Naive thymus-derived CD4-positive, alpha-beta T cell (primary cell): ENCODE measurements at regions not wholly inside any gene's neighbourhood (a gene's known extent, or its start where the extent isn't known, plus 50 kb on each side); places are given as distances from the start of the nearest gene placed in this dataset.

Experiments
- ATAC-seq: fragments of 150-1000 bp; cut with Tn5 transposase; 2 replicates; pipeline ENCODE4 v1.10.0; 2021; ENCODE audit warnings: mild to moderate bottlenecking, moderate library complexity
- CTCF ChIA-PET: fragments of 350-600 bp; sonication (Branson Sonifier 250); formaldehyde crosslinking; loops from one replicate; lab custom pipeline; 2021; ENCODE audit warnings: antibody characterized with exemption; lab: Charles Lee
- POLR2A ChIA-PET: fragments of 350-600 bp; sonication (Branson Sonifier 250); formaldehyde crosslinking; loops from one replicate; lab custom pipeline; 2021; ENCODE audit warnings: antibody characterized with exemption, inconsistent platforms; lab: Charles Lee
- DNase-seq, 9 donors: peaks; one replicate each; pipeline versions ENCODE4 v3.0.0 to v3.0.0-alpha.2; 2020 to 2022; ENCODE audit warnings: mixed read lengths in 1 of 9
- H3K27ac ChIP-seq: one replicate; pipeline ENCODE4 v1.7.0; 2013; ENCODE audit warnings: mild to moderate bottlenecking, low read depth, low read length, moderate library complexity
- H3K27me3 ChIP-seq, 2 donors: one replicate each; pipeline ENCODE4 v1.7.0; 2013; ENCODE audit warnings: low read length in 2 of 2, mild to moderate bottlenecking in 2 of 2, moderate library complexity in 2 of 2; ENCODE audit not compliant: control insufficient read depth in 2 of 2, insufficient read depth in 2 of 2
- H3K36me3 ChIP-seq, 3 experiments: 1 replicate in 2 of 3; 2 replicates in 1 of 3; pipeline ENCODE4 v1.7.0; 2013; ENCODE audit warnings: low read length in 3 of 3, mild to moderate bottlenecking in 3 of 3, moderate library complexity in 1 of 3; ENCODE audit not compliant: insufficient read depth in 3 of 3, control insufficient read depth in 2 of 3
- H3K4me1 ChIP-seq, 2 donors: one replicate each; pipeline ENCODE4 v1.7.0; 2013; ENCODE audit warnings: low read length in 2 of 2, mild to moderate bottlenecking in 2 of 2, moderate library complexity in 1 of 2; ENCODE audit not compliant: control insufficient read depth in 2 of 2, insufficient read depth in 2 of 2
- H3K4me3 ChIP-seq: 2 replicates; pipeline ENCODE4 v1.7.0; 2013; ENCODE audit warnings: mild to moderate bottlenecking, low read length
- H3K9me3 ChIP-seq, 3 experiments: 1 replicate in 2 of 3; 2 replicates in 1 of 3; pipeline ENCODE4 v1.7.0; 2013; ENCODE audit warnings: low read length in 3 of 3; ENCODE audit not compliant: control insufficient read depth in 2 of 3
- H3K27ac Mint-ChIP-seq, 9 donors: one replicate each; pipeline ENCODE4 v1.8.0; 2020 to 2022; ENCODE audit warnings: mixed read lengths in 9 of 9, mild to moderate bottlenecking in 8 of 9, moderate library complexity in 5 of 9, inconsistent platforms in 2 of 9
- H3K27me3 Mint-ChIP-seq, 5 donors: one replicate each; pipeline ENCODE4 v1.8.0; 2021 to 2022; ENCODE audit warnings: mixed read lengths in 5 of 5, mild to moderate bottlenecking in 1 of 5
- H3K36me3 Mint-ChIP-seq, 5 donors: one replicate each; pipeline ENCODE4 v1.8.0; 2020 to 2022; ENCODE audit warnings: mixed read lengths in 5 of 5, mild to moderate bottlenecking in 3 of 5, inconsistent platforms in 1 of 5
- H3K4me1 Mint-ChIP-seq, 7 donors: one replicate each; pipeline ENCODE4 v1.8.0; 2020 to 2022; ENCODE audit warnings: mixed read lengths in 7 of 7, mild to moderate bottlenecking in 3 of 7, inconsistent platforms in 1 of 7
- H3K4me3 Mint-ChIP-seq, 10 donors: one replicate each; pipeline ENCODE4 v1.8.0; 2020 to 2022; ENCODE audit warnings: mild to moderate bottlenecking in 10 of 10, mixed read lengths in 10 of 10, moderate library complexity in 6 of 10, inconsistent platforms in 2 of 10
- H3K9me3 Mint-ChIP-seq, 11 donors: one replicate each; pipeline ENCODE4 v1.8.0; 2020 to 2022; ENCODE audit warnings: mixed read lengths in 11 of 11, mild to moderate bottlenecking in 4 of 11, inconsistent platforms in 1 of 11, moderate library complexity in 1 of 11
- intact Hi-C, 2 donors: fragments of 100-400 bp; cut with micrococcal nuclease; formaldehyde crosslinking; loops; one replicate each; pipeline ENCODE4 v1.15.1; 2023

- Histone ChIP-seq H3K27ac (no peak overlapping the region), H3K27me3 (no peaks in the 10 kb centered on the region), H3K9me3 (no peaks in the 10 kb centered on the region), H3K4me1 (no peaks in the 10 kb centered on the region), H3K4me3 (no peak overlapping the region), H3K36me3 (no peaks in the 10 kb centered on the region)
- Mint-ChIP-seq H3K4me3 (no peak overlapping the region), H3K9me3 (peaks cover 0 to 3% (median 0%) of the 10 kb centered on the region in 11 donors), H3K27me3 (peaks cover 2 to 30% (median 27%) of the 10 kb centered on the region in 5 donors), H3K4me1 (peaks cover 0 to 1% (median 0%) of the 10 kb centered on the region in 7 donors), H3K27ac (no peak overlapping the region), H3K36me3 (no peaks in the 10 kb centered on the region)
- DNase-seq (peak in 1 of 9 donors; percentile 13), ATAC-seq (no peak)
- ChIA-PET POLR2A (no interaction called here), CTCF (no interaction called here)
- intact Hi-C loops, result no loop called here
Observed at GRCh38 chr11:119483341-119483880, 60.4 kb upstream of the THY1 start.

- ATAC-seq (no peak), DNase-seq (peak in 1 of 9 donors; percentile 15)
- no peak overlapping the region for H3K27ac ChIP-seq
- peaks cover 0 to 3% (median 0%) of the 10 kb centered on the region in 11 donors for H3K9me3 Mint-ChIP-seq
- H3K4me3 Mint-ChIP-seq, result no peak overlapping the region
- CTCF ChIA-PET, result interaction anchor here (0.8 to 1.0 kb wide), 2 partner anchors 11 to 626 kb away, joined by 3 read pairs; no protein-coding TSS in a partner anchor
- H3K36me3 Mint-ChIP-seq, result no peaks in the 10 kb centered on the region
- H3K27ac Mint-ChIP-seq, result no peak overlapping the region
- no peaks in the 10 kb centered on the region for H3K4me1 ChIP-seq
- H3K36me3 ChIP-seq, result no peaks in the 10 kb centered on the region
- peaks cover 0 to 1% (median 0%) of the 10 kb centered on the region in 7 donors for H3K4me1 Mint-ChIP-seq
- no peaks in the 10 kb centered on the region for H3K27me3 ChIP-seq
- intact Hi-C loops, result no loop called here
- POLR2A ChIA-PET, result no interaction called here
- peaks cover 2 to 25% (median 22%) of the 10 kb centered on the region in 5 donors for H3K27me3 Mint-ChIP-seq
- no peak overlapping the region for H3K4me3 ChIP-seq
- no peaks in the 10 kb centered on the region for H3K9me3 ChIP-seq
Observed at GRCh38 chr11:119482521-119483011, 59.6 kb upstream of the THY1 start.

GRCh38 chr11:119481667-119482400, 58.9 kb upstream of the THY1 start:
- Mint-ChIP-seq H3K36me3 (no peaks in the 10 kb centered on the region), H3K9me3 (peaks cover 0 to 3% (median 0%) of the 10 kb centered on the region in 11 donors), H3K4me3 (no peak overlapping the region), H3K27me3 (peaks cover 2 to 25% (median 22%) of the 10 kb centered on the region in 5 donors), H3K27ac (peak overlapping the region in 1 of 9 donors; percentile 68), H3K4me1 (peaks cover 0 to 1% (median 0%) of the 10 kb centered on the region in 7 donors)
- CTCF ChIA-PET, result interaction anchor here (0.8 to 1.0 kb wide), 2 partner anchors 12 to 627 kb away, joined by 3 read pairs; no protein-coding TSS in a partner anchor
- H3K4me3 ChIP-seq, result no peak overlapping the region
- ATAC-seq, result no peak
- no peak overlapping the region for H3K27ac ChIP-seq
- no peaks in the 10 kb centered on the region for H3K27me3 ChIP-seq
- H3K36me3 ChIP-seq, result no peaks in the 10 kb centered on the region
- intact Hi-C loops, result loop anchor here in 1 of 2 donors (1.0 kb wide), 3 partner anchors 52 to 626 kb away; partner anchors contain the start of gene NECTIN1
- peak in 1 of 9 donors; percentile 19 for DNase-seq
- H3K9me3 ChIP-seq, result no peaks in the 10 kb centered on the region
- no peaks in the 10 kb centered on the region for H3K4me1 ChIP-seq
- POLR2A ChIA-PET, result no interaction called here

DNA sequence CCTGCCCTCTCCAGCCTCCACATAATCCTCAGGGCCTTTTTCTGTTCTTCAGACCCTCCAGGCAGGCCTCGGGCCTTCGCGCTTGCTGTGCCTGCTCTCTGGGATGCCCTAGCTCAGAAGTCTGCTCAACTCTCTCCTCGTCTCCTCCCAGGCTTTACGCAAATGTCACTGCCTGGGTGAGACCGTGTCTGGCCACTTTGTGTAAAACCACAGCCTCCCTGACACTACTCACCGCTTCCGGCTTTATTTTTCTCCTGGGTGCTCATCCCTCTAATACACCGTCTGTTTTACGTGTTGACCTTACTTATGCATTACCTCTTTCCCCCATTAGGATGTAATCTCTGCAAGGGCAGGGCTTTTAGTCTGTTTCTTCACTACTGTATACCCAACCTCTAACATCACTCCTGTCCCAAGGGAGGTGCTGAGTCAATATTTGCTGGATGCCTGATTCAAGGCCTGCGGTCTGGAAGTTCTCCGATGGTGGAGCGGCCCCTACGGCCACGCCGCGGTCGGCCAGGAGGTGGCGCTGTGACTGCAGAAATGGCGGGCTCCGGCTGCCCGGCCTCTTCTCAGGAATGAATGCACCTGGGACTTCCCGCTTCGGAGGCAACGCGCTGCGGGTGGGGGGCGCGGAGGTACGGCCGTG, 58.2 kb upstream of the THY1 start:
- Histone ChIP-seq H3K36me3 (no peaks in the 10 kb centered on the region), H3K27me3 (no peaks in the 10 kb centered on the region), H3K9me3 (no peaks in the 10 kb centered on the region), H3K27ac (no peak overlapping the region), H3K4me3 (no peak overlapping the region), H3K4me1 (no peaks in the 10 kb centered on the region)
- H3K27me3 Mint-ChIP-seq, result peaks cover 2 to 28% (median 25%) of the 10 kb centered on the region in 5 donors
- ChIA-PET CTCF (no interaction called here), POLR2A (no interaction called here)
- no peaks in the 10 kb centered on the region for H3K36me3 Mint-ChIP-seq
- H3K9me3 Mint-ChIP-seq, result peaks cover 0 to 5% (median 0%) of the 10 kb centered on the region in 11 donors
- ATAC-seq (peak; percentile 73), DNase-seq (peak in 8 of 9 donors; percentile 14 to 88 (median 52))
- intact Hi-C loops, result loop anchor here in 1 of 2 donors (1.0 kb wide), 3 partner anchors 53 to 627 kb away; partner anchors contain the start of gene NECTIN1
- H3K4me1 Mint-ChIP-seq, result peaks cover 0 to 1% (median 0%) of the 10 kb centered on the region in 7 donors
- H3K27ac Mint-ChIP-seq, result peak overlapping the region in 1 of 9 donors; percentile 58
- no peak overlapping the region for H3K4me3 Mint-ChIP-seq

DNA sequence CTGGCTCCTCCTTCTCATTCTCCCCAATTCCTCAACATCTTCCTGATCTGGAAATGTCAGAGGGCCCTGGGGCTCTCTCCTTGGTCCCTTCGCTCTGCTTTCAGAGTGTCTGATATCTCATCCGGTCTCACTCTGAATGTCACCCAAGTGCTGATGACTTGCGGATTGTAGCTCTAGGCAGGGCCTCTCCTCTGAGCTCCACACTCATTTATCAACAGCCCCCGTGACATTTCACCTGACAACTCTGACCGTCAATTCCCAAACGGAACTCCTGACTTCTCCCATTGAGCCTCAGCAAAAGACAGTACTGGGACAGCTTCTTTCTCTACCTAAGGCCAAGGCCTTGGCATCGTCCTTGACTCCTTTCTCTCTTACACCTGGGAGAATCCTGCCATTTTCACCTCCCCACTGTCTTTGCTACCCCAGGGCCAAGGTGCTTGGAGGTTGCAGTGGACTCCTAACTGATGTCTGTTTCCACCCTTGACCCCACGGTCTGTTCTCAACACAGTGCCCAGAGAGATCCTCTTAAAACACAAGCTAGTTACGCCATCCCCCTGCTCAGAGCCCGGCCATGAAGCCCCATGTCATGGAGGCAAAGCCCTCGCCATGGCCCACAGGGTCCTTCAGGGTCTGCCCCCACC, 57.5 kb upstream of the THY1 start:
- ATAC-seq (no peak), DNase-seq (peak in 1 of 9 donors; percentile 14)
- Histone ChIP-seq H3K9me3 (no peaks in the 10 kb centered on the region), H3K27ac (no peak overlapping the region), H3K36me3 (no peaks in the 10 kb centered on the region), H3K27me3 (no peaks in the 10 kb centered on the region), H3K4me1 (no peaks in the 10 kb centered on the region), H3K4me3 (no peak overlapping the region)
- Mint-ChIP-seq H3K4me1 (peaks cover 0 to 2% (median 0%) of the 10 kb centered on the region in 7 donors), H3K9me3 (peaks cover 0 to 6% (median 0%) of the 10 kb centered on the region in 11 donors), H3K36me3 (no peaks in the 10 kb centered on the region), H3K27me3 (peaks cover 2 to 31% (median 25%) of the 10 kb centered on the region in 5 donors), H3K4me3 (no peak overlapping the region), H3K27ac (no peak overlapping the region)
- POLR2A ChIA-PET, result no interaction called here
- intact Hi-C loops, result loop anchor here in 1 of 2 donors (1.0 kb wide), 3 partner anchors 54 to 628 kb away; partner anchors contain the start of gene NECTIN1
- CTCF ChIA-PET, result no interaction called here

DNA sequence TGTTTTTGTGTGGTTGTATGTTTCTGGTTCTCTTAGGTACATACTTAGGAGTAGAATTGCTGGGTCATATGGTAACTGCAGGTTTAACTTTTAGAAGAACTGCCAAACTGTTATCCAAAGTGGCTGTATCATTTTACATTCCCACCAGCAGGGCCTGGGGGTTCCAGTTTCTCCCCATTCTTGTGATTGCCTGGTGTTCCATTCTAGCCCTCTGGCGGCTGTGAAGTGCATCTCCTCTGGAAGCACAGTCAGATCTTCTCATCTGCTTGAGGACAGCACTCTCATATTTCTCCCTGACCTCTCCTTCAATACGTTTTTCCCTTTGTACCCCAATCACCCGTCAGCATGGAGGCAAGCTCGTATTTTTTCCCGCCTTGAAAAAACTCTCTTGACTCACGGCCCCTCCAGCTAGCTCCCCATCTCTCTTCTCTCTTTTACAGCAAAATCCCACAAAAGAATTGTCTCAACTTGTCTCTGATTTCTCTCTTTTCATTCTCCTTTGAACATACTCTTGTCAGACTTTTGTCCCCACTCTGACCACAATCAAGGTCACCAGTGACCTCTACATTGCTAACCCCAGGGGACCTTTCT, 56.8 kb upstream of the THY1 start:
- no peaks in the 10 kb centered on the region for H3K36me3 ChIP-seq
- H3K9me3 Mint-ChIP-seq, result peaks cover 0 to 4% (median 0%) of the 10 kb centered on the region in 11 donors
- ChIA-PET POLR2A (no interaction called here), CTCF (no interaction called here)
- H3K4me3 ChIP-seq, result no peak overlapping the region
- H3K4me1 Mint-ChIP-seq, result peaks cover 0 to 2% (median 0%) of the 10 kb centered on the region in 7 donors
- peaks cover 2 to 36% (median 25%) of the 10 kb centered on the region in 5 donors for H3K27me3 Mint-ChIP-seq
- H3K27me3 ChIP-seq, result no peaks in the 10 kb centered on the region
- no peak for ATAC-seq
- no peak overlapping the region for H3K4me3 Mint-ChIP-seq
- no peaks in the 10 kb centered on the region for H3K4me1 ChIP-seq
- no peaks in the 10 kb centered on the region for H3K36me3 Mint-ChIP-seq
- no peak for DNase-seq
- no peaks in the 10 kb centered on the region for H3K9me3 ChIP-seq
- H3K27ac Mint-ChIP-seq, result no peak overlapping the region
- H3K27ac ChIP-seq, result no peak overlapping the region
- intact Hi-C loops, result no loop called here
